ENCODE measurements at regions not wholly inside any gene's neighbourhood (a gene's known extent, or its start where the extent isn't known, plus 50 kb on each side); places are given as distances from the start of the nearest gene placed in this dataset.
"Not testable (repeated sequence)": the region's sequence is repeated elsewhere in the genome, so short reads cannot be mapped to it uniquely, and the experiment has no call there.

GRCh38 chr14:106474261-106475028 lies 948.1 kb downstream of the TMEM121 start:
- not testable (repeated sequence) for DNase-seq (ENCODE audit: low read depth in 2 of 2)

GRCh38 chr14:106475214-106475613 lies 948.8 kb downstream of the TMEM121 start:
- not testable (repeated sequence) for DNase-seq (ENCODE audit: low read depth in 2 of 2)

GRCh38 chr14:106477600-106477999 lies 951.2 kb downstream of the TMEM121 start:
- DNase-seq (ENCODE audit: low read depth in 2 of 2) = not testable (repeated sequence)

GRCh38 chr14:106480287-106480686 lies 953.9 kb downstream of the TMEM121 start:
- DNase-seq (ENCODE audit: low read depth in 2 of 2) = not testable (repeated sequence)

- not testable (repeated sequence) for DNase-seq (ENCODE audit: low read depth in 2 of 2)
These were observed 955.8 kb downstream of the TMEM121 start for GRCh38 chr14:106482213-106482612.

GRCh38 chr14:106487600-106487999 lies 961.2 kb downstream of the TMEM121 start:
- no peak for DNase-seq (ENCODE audit: low read depth in 2 of 2)

GRCh38 chr14:106488291-106488690 lies 961.9 kb downstream of the TMEM121 start:
- no peak for DNase-seq (ENCODE audit: low read depth in 2 of 2)

- DNase-seq (ENCODE audit: low read depth in 2 of 2) = no peak
These were observed 962.9 kb downstream of the TMEM121 start for GRCh38 chr14:106489112-106489881.

GRCh38 chr14:106490442-106490841 lies 964.1 kb downstream of the TMEM121 start:
- no peak for DNase-seq (ENCODE audit: low read depth in 2 of 2)

- no peak for DNase-seq (ENCODE audit: low read depth in 2 of 2)
These were observed 965.5 kb downstream of the TMEM121 start for GRCh38 chr14:106491851-106492250.

GRCh38 chr14:106493962-106494823 lies 967.8 kb downstream of the TMEM121 start:
- no peak for DNase-seq (ENCODE audit: low read depth in 2 of 2)

GRCh38 chr14:106500571-106500970 lies 974.2 kb downstream of the TMEM121 start:
- no peak for DNase-seq (ENCODE audit: low read depth in 2 of 2)

- DNase-seq (ENCODE audit: low read depth in 2 of 2) = no peak
These were observed 975.5 kb downstream of the TMEM121 start for GRCh38 chr14:106501898-106502297.

- DNase-seq (ENCODE audit: low read depth in 2 of 2) = no peak
These were observed 979.0 kb downstream of the TMEM121 start for GRCh38 chr14:106505366-106505765.

GRCh38 chr14:106506881-106507305 lies 980.5 kb downstream of the TMEM121 start:
- DNase-seq (ENCODE audit: low read depth in 2 of 2) = no peak

- no peak for DNase-seq (ENCODE audit: low read depth in 2 of 2)
These were observed 981.0 kb downstream of the TMEM121 start for GRCh38 chr14:106507354-106507753.

- no peak for DNase-seq (ENCODE audit: low read depth in 2 of 2)
These were observed 981.8 kb downstream of the TMEM121 start for GRCh38 chr14:106508216-106508615.

- DNase-seq (ENCODE audit: low read depth in 2 of 2) = no peak
These were observed 982.8 kb downstream of the TMEM121 start for GRCh38 chr14:106509176-106509575.

GRCh38 chr14:106509807-106510206 lies 983.4 kb downstream of the TMEM121 start:
- DNase-seq (ENCODE audit: low read depth in 2 of 2) = no peak

- no peak for DNase-seq (ENCODE audit: low read depth in 2 of 2)
These were observed 984.8 kb downstream of the TMEM121 start for GRCh38 chr14:106511006-106511799.

GRCh38 chr14:106511800-106512198 lies 985.4 kb downstream of the TMEM121 start:
- no peak for DNase-seq (ENCODE audit: low read depth in 2 of 2)
